A549 (cell line): ENCODE measurements at regions not wholly inside any gene's neighbourhood (a gene's known extent, or its start where the extent isn't known, plus 50 kb on each side); places are given as distances from the start of the nearest gene placed in this dataset.

Experiments used
- FOSL2 ChIP-seq, 2 experiments: fragments of 450-650 bp in 1 of 2; fragments of >200 bp in 1 of 2; sonication (Bioruptor Twin) in 1 of 2; formaldehyde crosslinking; IDR thresholded peaks; 2 replicates each; pipeline versions ENCODE4 v1.5.0 to v1.6.1; 2016 to 2020; ENCODE audit warnings: mild to moderate bottlenecking in 1 of 2, moderate library complexity in 1 of 2
- POLR2A ChIP-seq: IDR thresholded peaks from 2 replicates; pipeline ENCODE4 v1.6.1; 2012; ENCODE audit warnings: mild to moderate bottlenecking, low read length
- TF ChIP-seq, protein P1 (sequence below): fragments of >200 bp; sonication (Bioruptor Twin); formaldehyde crosslinking; IDR thresholded peaks from 3 replicates; pipeline ENCODE4 v1.5.1; 2016
- TF ChIP-seq, protein P2 (sequence below): fragments of 450-650 bp; IDR thresholded peaks from 2 replicates; pipeline ENCODE4 v1.6.1; 2014; ENCODE audit warnings: antibody characterized with exemption
- TF ChIP-seq, protein P3 (sequence below): fragments of 200-600 bp; sonication (generic); IDR thresholded peaks from 2 replicates; pipeline ENCODE4 v1.6.1; 2016; ENCODE audit warnings: antibody characterized with exemption, mild to moderate bottlenecking, moderate library complexity

- TF ChIP-seq, protein P1, sequence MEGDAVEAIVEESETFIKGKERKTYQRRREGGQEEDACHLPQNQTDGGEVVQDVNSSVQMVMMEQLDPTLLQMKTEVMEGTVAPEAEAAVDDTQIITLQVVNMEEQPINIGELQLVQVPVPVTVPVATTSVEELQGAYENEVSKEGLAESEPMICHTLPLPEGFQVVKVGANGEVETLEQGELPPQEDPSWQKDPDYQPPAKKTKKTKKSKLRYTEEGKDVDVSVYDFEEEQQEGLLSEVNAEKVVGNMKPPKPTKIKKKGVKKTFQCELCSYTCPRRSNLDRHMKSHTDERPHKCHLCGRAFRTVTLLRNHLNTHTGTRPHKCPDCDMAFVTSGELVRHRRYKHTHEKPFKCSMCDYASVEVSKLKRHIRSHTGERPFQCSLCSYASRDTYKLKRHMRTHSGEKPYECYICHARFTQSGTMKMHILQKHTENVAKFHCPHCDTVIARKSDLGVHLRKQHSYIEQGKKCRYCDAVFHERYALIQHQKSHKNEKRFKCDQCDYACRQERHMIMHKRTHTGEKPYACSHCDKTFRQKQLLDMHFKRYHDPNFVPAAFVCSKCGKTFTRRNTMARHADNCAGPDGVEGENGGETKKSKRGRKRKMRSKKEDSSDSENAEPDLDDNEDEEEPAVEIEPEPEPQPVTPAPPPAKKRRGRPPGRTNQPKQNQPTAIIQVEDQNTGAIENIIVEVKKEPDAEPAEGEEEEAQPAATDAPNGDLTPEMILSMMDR = no peak
- TF ChIP-seq, protein P2, sequence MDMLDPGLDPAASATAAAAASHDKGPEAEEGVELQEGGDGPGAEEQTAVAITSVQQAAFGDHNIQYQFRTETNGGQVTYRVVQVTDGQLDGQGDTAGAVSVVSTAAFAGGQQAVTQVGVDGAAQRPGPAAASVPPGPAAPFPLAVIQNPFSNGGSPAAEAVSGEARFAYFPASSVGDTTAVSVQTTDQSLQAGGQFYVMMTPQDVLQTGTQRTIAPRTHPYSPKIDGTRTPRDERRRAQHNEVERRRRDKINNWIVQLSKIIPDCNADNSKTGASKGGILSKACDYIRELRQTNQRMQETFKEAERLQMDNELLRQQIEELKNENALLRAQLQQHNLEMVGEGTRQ = no peak
- TF ChIP-seq, protein P3, sequence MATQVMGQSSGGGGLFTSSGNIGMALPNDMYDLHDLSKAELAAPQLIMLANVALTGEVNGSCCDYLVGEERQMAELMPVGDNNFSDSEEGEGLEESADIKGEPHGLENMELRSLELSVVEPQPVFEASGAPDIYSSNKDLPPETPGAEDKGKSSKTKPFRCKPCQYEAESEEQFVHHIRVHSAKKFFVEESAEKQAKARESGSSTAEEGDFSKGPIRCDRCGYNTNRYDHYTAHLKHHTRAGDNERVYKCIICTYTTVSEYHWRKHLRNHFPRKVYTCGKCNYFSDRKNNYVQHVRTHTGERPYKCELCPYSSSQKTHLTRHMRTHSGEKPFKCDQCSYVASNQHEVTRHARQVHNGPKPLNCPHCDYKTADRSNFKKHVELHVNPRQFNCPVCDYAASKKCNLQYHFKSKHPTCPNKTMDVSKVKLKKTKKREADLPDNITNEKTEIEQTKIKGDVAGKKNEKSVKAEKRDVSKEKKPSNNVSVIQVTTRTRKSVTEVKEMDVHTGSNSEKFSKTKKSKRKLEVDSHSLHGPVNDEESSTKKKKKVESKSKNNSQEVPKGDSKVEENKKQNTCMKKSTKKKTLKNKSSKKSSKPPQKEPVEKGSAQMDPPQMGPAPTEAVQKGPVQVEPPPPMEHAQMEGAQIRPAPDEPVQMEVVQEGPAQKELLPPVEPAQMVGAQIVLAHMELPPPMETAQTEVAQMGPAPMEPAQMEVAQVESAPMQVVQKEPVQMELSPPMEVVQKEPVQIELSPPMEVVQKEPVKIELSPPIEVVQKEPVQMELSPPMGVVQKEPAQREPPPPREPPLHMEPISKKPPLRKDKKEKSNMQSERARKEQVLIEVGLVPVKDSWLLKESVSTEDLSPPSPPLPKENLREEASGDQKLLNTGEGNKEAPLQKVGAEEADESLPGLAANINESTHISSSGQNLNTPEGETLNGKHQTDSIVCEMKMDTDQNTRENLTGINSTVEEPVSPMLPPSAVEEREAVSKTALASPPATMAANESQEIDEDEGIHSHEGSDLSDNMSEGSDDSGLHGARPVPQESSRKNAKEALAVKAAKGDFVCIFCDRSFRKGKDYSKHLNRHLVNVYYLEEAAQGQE = no peak
- TF ChIP-seq POLR2A = no peak
- no peak for TF ChIP-seq FOSL2 (IDR thresholded peaks at IDR 0.05)
- no peak for TF ChIP-seq FOSL2 (CRISPR knock-in tag; IDR thresholded peaks at IDR 0.05)
Measured at GRCh38 chrX:65610040-65610439, 57.4 kb upstream of the MSN start.
